GM18499 (cell line): ENCODE measurements at regions not wholly inside any gene's neighbourhood (a gene's known extent, or its start where the extent isn't known, plus 50 kb on each side); places are given as distances from the start of the nearest gene placed in this dataset.
"Not testable (repeated sequence)": the region's sequence is repeated elsewhere in the genome, so short reads cannot be mapped to it uniquely, and the experiment has no call there.

Experiments
- ATAC-seq: cut with Tn5 transposase; IDR thresholded peaks from one replicate; pipeline ENCODE4 v1.9.1; 2021; ENCODE audit warnings: moderate number of reproducible peaks; ENCODE audit not compliant: insufficient read depth, unreplicated experiment

DNA sequence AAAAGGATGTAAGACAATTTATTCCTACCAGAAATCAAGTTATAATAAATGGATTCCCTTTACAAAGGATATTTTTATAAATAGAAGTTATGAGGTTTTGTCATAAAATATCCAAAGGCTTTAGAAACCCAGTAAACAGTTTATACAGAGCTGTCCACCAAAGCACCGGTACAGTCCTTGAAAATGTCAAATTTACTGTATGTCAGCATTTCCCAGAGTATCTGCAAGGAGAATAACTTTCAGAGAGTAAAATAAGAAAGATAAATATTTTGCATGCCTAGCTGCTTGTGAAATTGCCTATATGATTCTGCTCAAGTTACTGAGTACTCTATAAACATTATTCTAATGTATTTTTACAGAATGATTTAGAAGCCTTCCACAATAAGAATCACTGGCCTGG, 923.3 kb upstream of the DDX18 start:
- no peak for ATAC-seq

DNA sequence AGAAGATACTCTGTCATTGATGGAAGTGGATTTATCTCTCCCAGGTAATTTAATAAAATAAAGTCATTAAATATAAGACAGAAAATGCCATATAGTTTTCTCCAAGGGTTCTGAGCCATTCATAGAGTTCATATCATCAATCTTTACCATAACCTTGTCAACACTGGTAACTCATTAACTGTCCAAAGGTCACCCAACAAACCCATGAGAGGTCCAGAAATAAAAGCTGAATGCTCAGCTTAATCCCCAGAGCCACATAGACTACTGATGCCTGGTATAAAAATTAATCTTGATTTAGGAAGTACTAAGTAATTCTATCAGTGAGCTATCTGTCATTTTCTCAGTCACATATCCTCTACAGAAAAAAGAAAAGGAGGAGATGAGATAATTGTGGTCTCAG, 903.0 kb upstream of the DDX18 start:
- ATAC-seq: no peak

DNA sequence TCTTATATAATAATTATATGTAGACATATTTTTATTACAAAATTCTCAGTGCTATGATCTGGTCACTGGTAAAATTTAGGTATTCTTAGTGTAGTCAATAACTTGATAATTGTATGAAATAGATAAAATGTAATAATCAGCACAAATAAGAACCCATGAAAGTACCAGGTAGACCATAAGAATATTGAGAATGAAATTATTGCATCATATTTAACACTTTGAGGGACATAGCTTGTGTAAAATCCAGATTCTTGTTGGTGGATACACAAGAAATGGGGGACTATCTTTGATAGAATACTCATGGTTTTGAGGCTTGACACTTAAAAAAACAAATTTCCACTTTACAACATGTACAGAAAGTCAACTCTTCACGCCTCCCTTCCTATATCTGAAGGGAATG, 898.8 kb upstream of the DDX18 start:
- ATAC-seq: no peak

DNA sequence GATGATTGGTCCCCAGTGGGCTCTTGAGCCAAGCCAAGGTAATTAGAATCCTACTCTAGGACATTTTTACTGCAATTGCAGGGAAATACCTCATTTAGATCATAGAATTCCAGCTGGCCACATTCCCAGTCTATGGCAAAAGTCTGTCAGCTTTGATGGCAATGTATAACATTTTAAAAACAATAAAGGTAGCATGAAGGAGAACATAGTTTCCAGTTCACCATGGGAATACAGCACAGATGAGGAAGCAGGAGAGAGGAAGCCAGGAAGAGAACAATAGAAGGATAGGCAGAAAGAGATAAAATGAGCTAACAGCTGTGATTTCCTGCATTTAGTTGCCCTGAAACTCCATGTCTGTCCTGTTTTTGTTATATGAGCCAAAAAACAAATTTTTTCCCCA, 897.3 kb upstream of the DDX18 start:
- no peak for ATAC-seq

DNA sequence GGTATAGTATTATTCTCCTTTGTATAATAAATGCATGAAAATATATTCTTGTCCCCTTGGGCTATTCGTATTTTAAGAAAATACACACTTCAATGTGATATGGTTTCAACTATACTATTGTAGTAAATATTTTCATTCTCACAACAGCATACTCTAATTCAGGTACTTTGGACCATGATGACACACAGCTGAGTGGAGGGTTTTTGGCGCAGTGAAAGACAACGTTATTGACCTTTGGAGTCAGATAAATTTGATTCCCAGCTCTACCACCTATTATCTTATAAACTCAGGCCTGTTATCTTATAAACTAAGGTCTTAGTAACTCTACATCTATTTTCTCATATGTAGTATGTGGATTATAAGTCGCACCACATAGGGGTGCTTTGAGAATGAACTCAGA, 895.9 kb upstream of the DDX18 start:
- ATAC-seq: no peak

DNA sequence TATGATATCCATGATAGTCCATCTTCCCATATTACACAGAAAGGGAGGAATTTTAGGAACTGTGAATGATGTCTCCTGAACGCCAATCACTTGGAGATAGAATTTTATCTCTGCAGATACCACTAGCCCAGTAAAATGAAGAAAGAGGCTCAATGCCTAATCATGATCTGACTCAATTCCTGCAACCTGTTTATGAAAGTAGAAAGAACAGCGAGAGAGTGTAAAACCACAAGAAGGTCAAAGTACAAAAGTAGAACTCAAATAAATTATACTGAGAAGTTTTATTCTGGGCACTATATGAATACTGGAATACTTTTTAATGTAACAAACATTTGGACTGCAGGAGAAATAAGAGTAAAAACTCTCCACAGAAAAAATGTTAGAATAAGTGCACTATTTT, 892.1 kb upstream of the DDX18 start:
- no peak for ATAC-seq

DNA sequence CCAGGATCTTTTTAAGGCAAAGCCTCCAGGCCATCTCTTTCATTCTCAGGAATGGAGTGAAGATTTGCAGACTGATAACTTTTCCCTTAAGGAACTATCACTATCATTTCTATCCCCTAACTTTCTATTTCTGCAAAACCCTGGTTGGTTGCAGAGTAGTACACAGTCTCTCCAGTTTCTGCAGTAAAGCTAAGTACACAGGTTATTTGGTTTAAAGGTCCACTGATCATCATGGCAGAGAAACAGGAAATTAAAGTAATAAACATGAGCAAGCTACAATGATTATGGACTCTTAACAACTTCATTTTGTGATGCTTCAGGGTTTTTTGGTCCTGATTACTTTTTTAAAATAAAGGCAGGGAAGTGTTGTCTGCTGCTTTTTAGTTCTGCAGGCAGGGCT, 890.0 kb upstream of the DDX18 start:
- no peak for ATAC-seq

DNA sequence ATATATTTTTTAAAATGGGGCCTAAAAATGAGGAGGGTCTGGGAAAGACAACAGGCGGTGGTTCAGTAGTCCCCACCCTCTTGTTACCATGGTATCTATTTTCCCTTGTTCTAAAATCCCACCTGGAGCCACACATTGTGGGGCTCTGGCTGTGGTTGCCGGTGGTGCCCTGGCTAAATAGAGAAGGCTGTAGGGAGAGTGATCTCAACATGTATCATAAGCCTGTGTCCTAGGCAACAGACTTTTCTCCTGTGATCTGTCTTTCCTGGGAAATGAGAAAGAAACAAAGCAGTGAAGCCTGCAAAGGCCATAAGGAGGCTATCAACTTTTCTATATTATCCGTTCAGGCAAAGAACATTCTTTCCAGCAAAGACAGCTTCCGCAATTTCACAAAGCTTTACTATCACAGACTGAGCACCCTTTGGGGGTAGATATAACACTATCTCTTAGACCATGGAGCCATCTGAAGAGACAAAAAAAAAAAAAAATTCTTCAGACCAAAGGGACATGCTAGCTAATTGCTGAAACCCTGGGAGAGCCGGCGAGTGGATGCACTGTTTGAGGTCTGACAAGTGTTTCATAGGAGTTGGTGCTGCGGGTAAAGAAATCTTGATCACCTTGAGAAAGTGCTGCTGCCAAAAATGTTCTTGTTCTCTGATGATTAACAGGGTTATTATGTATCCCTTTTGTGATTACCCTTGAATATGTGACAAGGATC, 879.2 kb upstream of the DDX18 start:
- no peak for ATAC-seq

DNA sequence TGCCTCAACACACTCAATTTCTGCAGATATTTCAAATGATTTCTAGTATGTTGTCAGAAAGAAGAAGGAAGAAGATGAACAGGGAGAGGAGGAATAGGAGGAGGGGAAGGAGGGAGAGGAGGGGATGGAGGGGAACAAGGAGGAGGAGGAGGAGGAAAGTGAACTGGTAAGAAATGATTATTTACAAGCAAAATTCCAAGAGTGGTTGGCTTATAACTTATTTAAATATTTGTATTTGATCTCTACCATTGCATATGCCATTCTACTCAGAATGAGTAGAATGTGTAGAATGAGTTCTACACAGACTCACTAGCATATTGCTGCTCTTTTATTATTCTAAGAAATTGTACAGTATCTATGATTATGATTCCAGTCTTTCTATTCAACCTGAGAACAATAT, 866.2 kb upstream of the DDX18 start:
- ATAC-seq: no peak

- ATAC-seq: no peak
Measured at GRCh38 chr2:116949249-116949648, 865.2 kb upstream of the DDX18 start.

DNA sequence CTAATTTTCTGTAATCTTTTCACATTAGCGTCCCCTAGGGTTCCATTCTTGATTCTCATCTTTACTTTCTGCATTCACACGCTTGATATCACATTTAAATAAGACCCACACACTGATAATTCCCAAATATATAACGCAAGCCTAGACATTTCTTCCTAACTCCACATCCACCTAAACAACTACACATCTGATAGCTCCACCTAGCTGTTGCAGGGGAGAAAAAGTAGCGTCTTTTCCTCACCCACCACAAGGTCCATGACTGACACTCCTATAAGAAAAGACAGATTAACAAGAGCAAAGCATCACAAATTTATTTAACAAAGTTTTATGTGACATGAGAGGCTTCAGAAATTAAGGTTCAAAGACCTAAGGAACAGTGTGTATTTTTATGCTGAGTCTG, 862.2 kb upstream of the DDX18 start:
- ATAC-seq: no peak

- no peak for ATAC-seq
Measured at GRCh38 chr2:116955646-116956045, 858.8 kb upstream of the DDX18 start.

GRCh38 chr2:116975608-116976007, 838.9 kb upstream of the DDX18 start:
- no peak for ATAC-seq

GRCh38 chr2:116979916-116980764, 834.4 kb upstream of the DDX18 start:
- no peak for ATAC-seq

DNA sequence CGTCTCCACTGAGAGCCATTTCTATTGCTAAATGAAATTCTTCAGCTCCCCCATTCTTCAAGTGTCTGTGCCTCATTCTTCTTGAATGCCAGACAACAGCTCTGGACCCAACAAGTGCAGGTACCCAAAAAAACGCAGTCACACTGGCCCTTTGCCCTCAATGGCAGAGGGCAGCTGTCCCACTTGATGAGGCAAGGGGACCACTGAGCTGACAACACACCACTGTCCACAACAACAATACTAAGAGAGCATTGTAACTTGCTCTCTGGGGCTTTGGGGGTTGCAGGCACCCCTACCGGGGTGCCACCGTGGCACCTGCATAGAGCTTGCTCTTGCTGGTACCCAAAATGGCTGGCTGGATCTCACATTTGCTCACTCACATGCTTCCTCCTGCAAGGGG, 827.0 kb upstream of the DDX18 start:
- no peak for ATAC-seq

DNA sequence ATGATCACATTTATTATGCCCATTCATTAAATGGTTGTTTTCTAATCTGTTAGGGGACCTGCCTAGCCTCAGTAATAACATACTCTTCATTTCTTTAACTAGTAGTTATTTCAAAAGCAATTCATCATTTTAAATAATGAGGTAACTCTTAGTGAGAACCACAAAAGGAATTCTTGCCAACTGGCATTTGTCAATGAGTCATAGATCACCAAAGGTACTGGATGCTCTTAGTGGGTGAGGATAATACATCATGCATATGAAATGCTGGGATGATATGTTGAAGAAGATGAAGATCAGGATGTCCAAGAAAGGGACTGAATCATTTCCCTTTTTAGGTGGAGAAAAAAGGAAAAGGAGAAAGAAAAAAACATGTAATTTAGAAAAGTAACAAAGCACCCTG, 826.2 kb upstream of the DDX18 start:
- no peak for ATAC-seq

DNA sequence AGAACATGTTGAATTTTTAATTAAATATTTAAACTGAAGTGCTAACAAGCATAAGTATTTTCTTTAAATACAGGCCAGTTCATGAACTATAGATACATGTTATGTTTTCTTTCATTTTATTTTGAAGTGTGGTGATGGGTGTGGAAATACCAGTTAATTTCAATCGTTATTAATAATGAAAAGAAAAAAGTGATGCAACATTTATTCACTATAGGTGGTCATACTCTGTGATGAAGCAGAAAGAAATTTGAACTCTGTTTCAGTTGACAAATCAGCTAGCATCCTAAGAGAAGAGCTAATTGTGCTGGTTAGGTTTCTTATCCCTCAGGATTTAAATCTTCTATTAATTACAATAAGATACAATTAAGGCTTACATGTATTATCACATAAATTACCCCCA, 795.1 kb upstream of the DDX18 start:
- ATAC-seq: no peak

GRCh38 chr2:117027646-117028045, 786.8 kb upstream of the DDX18 start:
- ATAC-seq: no peak

GRCh38 chr2:117028708-117029107, 785.8 kb upstream of the DDX18 start:
- ATAC-seq: not testable (repeated sequence)

DNA sequence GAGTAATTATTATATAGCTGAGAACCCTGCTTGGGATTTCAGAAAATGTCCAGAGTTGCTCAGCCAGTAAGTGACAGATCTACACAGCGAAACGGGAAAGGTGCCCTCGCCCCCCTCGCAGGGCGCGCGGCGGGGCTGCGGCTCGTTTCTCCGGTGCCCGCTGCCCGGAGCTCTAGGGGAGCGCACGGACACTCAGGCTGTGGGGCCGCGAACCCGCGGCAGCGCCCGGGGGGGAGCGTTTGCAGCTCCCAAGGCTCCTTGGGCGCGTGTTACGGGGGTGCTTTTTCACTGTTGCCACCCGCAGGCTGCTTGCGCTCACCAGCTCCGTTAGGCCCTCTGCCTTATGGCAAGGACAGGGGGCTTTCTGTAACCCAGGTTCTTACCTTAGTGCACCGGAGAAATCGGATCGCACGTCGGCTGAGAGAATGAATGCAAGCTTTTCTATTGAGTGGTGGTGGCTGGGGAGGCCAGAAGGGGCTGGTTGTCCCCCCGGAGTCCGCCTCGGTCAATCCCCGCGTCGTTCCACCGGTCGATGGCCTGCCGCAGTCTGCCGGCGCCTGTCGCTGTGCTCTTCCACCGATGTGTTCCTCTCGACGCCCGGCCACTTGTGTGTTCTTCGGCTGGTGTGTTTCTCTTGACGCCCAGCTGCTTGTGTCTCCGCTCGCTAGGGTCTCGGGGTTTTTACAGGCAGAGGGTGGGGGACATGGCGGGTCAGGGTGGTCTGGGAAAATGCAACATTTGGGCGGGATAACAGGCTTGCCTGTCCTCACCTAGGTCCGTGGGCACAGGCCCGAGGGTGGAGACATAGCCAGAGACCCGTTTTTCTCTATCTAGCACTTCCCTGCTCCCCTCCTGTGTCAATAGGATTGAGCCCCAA, 758.8 kb upstream of the DDX18 start:
- ATAC-seq: no peak

GRCh38 chr2:117056376-117056748, 758.1 kb upstream of the DDX18 start:
- ATAC-seq: no peak
